T-helper 2 cell treated with Interferon-gamma antibody and Interleukin-4, amounts not matched to agents 100 ng/mL and 5 ng/mL, for 36 hours (primary cell): ENCODE measurements at regions not wholly inside any gene's neighbourhood (a gene's known extent, or its start where the extent isn't known, plus 50 kb on each side); places are given as distances from the start of the nearest gene placed in this dataset.
"Not testable (repeated sequence)": the region's sequence is repeated elsewhere in the genome, so short reads cannot be mapped to it uniquely, and the experiment has no call there.

Source experiments
- intact Hi-C: fragments of 100-400 bp; cut with micrococcal nuclease; formaldehyde crosslinking; loops from one replicate; pipeline ENCODE4 v1.15.1; 2023

DNA sequence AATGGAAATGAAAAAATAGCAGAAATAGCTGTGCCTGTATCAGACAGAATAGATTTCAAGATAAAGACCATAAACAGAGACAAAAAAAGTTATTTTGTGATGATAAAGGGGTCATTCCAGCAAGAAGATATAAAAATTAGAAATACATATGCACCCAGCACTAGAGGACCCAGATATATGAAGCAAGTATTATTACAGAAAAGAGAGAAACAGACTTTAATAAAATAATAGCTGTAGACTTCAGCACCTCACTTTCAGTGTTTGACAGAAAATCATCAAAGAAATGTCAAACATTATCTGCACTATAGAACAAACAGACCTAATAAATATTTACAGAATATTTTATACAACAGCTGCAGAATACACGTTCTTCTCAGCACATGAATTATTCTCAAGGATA is 783.7 kb downstream of the PLOD2 start:
- intact Hi-C loops, result no loop called here

DNA sequence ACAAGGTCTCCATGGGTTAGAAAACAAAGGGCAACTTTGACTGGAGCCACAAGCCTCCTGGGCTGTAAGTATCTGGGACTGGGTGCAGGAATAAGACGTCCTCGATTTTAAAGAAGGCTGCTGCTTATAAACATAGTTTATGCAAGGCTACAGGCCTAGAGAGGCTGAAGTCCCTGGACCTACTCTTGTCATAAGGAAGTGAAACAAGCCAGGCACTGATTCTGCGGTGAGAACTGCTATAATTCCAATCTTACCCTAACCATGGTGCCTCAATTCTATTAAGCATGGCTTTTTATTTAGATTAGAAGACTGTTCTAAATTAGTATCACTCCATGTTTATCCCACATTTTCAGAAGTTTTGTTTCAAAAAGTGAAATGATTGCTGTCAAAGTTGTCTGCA is 777.6 kb downstream of the PLOD2 start:
- intact Hi-C loops, result no loop called here

- intact Hi-C loops, result no loop called here
Observed at GRCh38 chr3:145384307-145384706, 776.7 kb downstream of the PLOD2 start.

- intact Hi-C loops, result no loop called here
Observed at GRCh38 chr3:145387211-145387610, 773.8 kb downstream of the PLOD2 start.

DNA sequence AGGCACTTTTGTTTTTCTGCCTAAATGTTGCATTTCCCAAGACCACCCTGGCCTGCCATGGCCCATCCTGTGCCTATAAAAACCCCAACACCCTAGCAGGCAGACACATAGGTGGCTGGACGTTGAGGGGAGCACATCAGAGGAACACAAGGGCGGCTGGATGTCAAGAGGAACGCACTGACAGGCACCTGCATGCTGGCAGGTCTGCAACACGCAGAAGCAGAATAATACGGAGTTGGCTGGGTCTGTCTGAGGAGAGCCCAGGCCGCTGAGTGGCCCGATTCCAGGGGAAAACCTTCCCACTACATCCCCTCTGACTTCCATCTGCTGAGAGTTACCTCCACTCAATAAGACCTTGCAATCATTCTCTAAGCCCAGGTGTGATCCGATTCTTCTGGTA is 765.6 kb downstream of the PLOD2 start:
- intact Hi-C loops, result no loop called here

- intact Hi-C loops, result no loop called here
Observed at GRCh38 chr3:145411605-145412004, 749.4 kb downstream of the PLOD2 start.

DNA sequence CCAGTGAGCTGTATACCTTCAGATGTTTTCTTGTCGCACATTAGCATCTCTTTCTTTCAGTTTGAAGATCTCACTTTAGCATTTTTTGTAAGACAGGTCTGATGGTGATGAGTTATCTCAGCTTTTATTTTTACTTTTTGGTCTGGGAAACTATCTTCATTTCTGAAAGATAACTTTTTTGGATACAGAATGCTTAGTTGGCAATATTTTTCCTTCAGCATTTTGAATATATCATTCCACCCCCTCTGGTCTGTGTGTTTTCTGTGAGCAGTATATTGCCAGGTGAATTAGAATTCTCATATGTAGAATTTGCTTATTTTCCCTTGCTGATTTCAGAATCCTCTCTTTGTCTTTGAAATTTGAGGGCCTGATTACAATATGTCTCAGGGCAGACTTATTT is 743.3 kb downstream of the PLOD2 start:
- intact Hi-C loops, result no loop called here

- intact Hi-C loops, result no loop called here
Observed at GRCh38 chr3:145422556-145422955, 738.4 kb downstream of the PLOD2 start.

GRCh38 chr3:145427355-145427754 is 733.6 kb downstream of the PLOD2 start:
- intact Hi-C loops, result no loop called here

- intact Hi-C loops, result no loop called here
Observed at GRCh38 chr3:145429546-145429945, 731.4 kb downstream of the PLOD2 start.

DNA sequence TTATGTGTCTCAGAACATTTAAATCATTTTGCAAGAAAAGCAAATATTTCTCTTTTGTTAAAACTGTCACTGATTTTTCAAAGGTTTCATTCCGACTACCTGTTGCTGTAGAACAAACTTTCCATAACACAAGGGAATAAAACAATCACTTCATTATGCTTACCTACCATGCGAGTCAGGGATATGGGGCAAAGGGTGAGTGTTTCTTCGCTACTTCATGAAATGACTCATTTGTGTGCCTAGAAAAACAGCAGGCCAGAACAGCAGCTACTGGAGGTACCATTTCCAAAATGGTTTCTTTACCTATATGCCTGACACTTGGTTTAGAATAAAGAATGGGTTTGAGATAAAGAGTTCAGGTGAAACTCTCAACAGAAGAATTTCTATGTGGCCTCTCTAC is 712.5 kb downstream of the PLOD2 start:
- intact Hi-C loops, result no loop called here

- intact Hi-C loops, result no loop called here
Observed at GRCh38 chr3:145450018-145450682, 710.8 kb downstream of the PLOD2 start.

DNA sequence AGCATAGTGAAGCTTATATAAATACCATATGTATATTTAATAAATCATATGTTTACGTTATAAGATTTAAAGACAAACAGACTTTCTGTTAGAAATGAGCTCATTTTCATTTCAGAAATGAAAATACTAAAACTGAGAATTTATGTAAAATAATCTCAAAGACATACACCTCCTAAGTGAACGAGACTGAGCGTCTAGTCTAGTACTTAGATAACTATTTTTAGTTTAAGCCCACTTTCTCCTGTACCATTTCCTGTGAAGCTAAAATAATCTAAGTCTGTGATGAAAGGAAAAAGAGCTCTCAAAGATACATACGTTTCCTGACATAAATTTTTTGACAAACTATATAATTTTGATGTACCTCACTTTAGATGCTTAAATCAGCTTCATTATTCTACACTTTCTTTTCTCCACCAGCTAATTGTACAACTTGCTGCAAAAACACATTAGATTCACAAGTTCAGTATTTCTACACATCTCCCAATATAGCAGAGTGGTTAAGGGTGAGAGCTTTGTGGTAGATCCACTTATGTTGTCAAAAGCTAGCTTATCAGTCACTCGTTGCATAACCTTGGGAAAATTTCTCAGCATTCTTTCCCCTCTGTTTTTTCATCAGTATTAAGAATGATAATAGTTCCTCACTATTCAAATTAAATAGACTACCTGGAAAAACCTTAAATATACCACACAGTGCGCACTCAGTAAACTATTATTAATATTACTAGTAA is 703.0 kb downstream of the PLOD2 start:
- intact Hi-C loops, result no loop called here

DNA sequence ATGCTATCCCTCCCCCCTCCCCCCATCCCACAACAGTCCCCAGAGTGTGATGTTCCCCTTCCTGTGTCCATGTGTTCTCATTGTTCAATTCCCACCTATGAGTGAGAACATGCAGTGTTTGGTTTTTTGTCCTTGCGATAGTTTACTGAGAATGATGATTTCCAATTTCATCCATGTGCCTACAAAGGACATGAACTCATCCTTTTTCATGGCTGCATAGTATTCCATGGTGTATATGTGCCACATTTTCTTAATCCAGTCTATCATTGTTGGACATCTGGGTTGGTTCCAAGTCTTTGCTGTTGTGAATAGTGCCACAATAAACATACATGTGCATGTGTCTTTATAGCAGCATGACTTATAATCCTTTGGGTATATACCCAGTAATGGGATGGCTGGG is 701.3 kb downstream of the PLOD2 start:
- intact Hi-C loops, result not testable (repeated sequence)

GRCh38 chr3:145471976-145472375 is 689.0 kb downstream of the PLOD2 start:
- intact Hi-C loops, result no loop called here

- intact Hi-C loops, result not testable (repeated sequence)
Observed at GRCh38 chr3:145482735-145483134, 678.2 kb downstream of the PLOD2 start.

- intact Hi-C loops, result no loop called here
Observed at GRCh38 chr3:145483992-145484391, 677.0 kb downstream of the PLOD2 start.

DNA sequence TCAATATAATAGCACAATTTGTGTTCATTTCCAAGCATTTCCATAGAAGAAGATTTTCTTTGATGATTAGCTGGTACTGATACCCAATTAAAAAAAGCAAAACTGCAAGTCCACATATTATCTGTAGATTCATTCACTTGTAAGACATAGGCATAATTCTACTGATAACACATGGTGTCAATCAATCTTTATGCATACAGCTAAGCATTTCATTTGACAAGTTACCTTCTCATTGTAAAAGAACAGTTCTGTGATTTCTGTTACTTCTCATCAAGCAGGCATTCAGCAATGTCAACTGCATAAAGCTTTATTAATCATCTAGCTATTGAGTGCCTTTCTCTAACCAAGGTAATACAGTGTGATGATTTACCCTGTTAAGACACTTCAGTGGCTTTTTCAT is 672.0 kb downstream of the PLOD2 start:
- intact Hi-C loops, result no loop called here

DNA sequence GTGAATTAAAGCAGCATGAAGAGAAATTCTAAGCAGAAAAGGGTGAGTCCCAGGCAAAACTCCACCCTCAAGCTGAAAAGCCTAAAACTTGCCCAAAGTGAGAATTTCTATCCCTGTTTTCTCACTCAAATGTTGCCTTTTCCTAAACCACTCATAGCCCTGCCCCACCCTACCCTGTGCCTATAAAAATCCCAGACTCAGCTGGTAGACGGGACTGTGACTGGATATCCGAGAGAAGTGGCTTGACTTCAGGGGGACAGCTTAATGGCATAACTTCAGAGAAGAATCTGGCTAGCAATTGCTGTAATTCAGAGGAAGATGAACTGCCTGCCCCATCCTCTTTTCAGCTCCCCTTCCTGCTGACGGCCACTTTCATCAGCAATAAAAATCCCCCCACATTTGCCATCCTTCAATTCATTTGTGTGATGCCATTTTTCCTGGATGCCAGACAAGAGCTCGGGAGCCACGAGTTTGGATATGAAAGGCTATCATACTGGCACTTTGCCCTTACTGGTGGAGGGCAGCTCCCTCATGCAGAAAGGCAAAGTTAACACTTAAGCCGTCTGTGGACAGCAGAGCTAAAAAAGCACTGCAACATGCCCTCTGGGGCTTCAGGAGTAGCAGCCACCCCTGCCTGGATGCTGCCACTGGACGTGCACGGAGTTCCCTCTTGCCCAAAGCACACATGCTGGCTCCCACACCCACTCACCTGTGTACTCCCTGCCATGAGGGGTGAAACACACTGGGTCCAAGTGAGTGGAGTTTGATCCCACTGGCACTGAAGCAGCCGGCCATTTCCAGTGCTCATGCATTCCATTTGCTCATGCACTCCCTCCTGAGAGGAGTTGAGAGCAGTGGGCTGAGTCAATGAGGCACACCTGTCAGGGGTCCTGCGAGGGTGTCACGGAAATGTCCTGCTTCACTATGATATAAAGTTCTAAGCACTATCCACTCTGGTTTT is 670.6 kb downstream of the PLOD2 start:
- intact Hi-C loops, result no loop called here

DNA sequence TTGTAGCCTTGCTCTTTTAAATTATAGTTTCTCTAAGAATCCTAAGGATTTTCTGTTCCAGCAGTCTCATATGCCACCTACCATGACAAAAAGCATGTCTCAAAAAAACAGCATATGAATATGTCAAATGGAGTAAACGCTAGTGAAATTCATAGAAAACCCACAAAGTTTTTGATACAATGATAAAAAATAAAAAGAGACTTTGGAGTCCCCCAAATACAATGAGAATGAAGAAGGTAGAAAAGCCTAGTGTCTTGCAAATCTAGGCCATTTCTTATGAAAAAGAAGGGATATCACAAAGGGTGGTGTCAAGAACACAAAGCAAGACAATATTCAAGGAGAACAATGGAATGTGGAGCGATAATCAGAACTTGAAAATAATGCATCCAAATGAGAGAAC is 668.5 kb downstream of the PLOD2 start:
- intact Hi-C loops, result no loop called here

DNA sequence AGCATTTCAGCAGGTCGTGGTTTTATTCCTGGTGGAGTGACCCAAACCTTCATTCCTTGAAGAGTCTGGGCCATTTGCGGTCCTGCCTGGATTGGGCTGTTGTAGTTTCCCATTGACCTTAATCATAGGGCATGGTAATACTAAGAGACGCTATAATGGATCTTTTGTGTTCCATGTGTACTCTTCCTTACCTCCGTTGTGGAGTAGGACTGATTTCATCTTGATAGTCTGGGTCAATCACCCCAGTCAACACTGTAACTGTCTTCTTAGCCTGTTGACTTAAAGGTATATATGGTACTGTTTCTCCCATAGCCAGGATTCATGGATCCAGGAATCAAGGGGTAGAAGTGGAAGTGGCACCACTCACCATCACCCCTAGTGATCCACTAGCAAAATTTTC is 643.6 kb downstream of the PLOD2 start:
- intact Hi-C loops, result not testable (repeated sequence)

- intact Hi-C loops, result no loop called here
Observed at GRCh38 chr3:145518639-145519038, 642.3 kb downstream of the PLOD2 start.
